AG04450 (cell line): ENCODE measurements at regions not wholly inside any gene's neighbourhood (a gene's known extent, or its start where the extent isn't known, plus 50 kb on each side); places are given as distances from the start of the nearest gene placed in this dataset.

ENCODE experiments used
- CTCF ChIA-PET: fragments of 300-600, 350-600 bp; formaldehyde crosslinking; extraction: SDS; loops from one replicate; lab custom pipeline; 2022; ENCODE audit warnings: antibody characterized with exemption, inconsistent platforms; lab: Charles Lee
- POLR2A ChIA-PET: fragments of 350-600 bp; formaldehyde crosslinking; extraction: SDS; loops from one replicate; lab custom pipeline; 2021; ENCODE audit warnings: antibody characterized with exemption, inconsistent platforms; lab: Yijun Ruan, JAX
- DNase-seq: peaks from one replicate; pipeline ENCODE4 v3.0.0-alpha.2; 2011; ENCODE audit warnings: low read depth, low spot score
- H3K27ac ChIP-seq: one replicate; pipeline ENCODE4 v1.5.1; 2012; ENCODE audit warnings: low read depth, low read length, control low read depth
- H3K27me3 ChIP-seq: one replicate; pipeline ENCODE4 v1.6.0; 2012; ENCODE audit warnings: low read length; ENCODE audit not compliant: control insufficient read depth, insufficient read depth
- H3K4me3 ChIP-seq: 2 replicates; pipeline ENCODE4 v1.5.1; 2011; ENCODE audit warnings: mild to moderate bottlenecking, low read depth, low read length, control low read depth
- H3K9me3 ChIP-seq: 2 replicates; pipeline ENCODE4 v1.5.1; 2012; ENCODE audit warnings: low read length; ENCODE audit not compliant: control insufficient read depth, insufficient read depth
- TF ChIP-seq, protein P1 (sequence below): IDR thresholded peaks from 2 replicates; pipeline ENCODE4 v1.5.1; 2011; ENCODE audit warnings: low read depth, low read length, control low read depth, inconsistent platforms

DNA sequence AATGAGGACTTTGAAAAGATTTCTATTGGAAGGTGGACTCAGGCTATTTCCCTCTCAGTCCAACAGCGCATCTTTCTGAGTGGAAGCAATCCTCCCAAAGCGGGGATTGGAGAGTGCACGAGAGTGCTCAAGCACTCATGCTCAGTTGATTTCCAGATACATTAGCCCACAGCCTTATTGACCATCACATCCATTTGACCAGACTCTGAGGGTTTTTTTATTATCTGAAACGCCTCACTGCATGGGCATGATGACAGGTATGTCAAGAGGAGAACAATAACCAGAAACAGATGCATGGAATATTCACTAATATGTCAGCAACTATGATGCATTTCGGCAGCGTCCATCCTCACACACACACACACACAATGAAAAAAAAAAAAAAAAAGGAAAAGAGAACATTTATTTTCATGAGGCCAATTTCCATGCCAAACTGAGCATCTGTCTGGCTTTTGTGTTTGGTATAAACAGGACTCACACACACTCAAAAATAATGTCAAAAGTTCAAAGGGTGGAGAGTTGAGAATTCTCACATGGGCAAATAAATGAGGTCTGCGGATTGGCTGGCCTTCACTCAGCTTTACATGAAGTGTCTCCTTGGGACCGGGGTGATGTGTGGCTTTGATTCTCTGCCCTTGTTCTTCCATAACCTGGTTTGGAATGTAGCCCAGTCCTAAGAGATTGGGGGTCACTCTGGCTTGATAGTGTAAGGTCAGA is 371.6 kb downstream of the MCTP2 start:
- Histone ChIP-seq H3K4me3 (no peak overlapping the region), H3K27me3 (no peaks in the 10 kb centered on the region), H3K27ac (no peak overlapping the region), H3K9me3 (no peaks in the 10 kb centered on the region)
- ChIA-PET CTCF (no interaction called here), POLR2A (no interaction called here)
- TF ChIP-seq, protein P1, sequence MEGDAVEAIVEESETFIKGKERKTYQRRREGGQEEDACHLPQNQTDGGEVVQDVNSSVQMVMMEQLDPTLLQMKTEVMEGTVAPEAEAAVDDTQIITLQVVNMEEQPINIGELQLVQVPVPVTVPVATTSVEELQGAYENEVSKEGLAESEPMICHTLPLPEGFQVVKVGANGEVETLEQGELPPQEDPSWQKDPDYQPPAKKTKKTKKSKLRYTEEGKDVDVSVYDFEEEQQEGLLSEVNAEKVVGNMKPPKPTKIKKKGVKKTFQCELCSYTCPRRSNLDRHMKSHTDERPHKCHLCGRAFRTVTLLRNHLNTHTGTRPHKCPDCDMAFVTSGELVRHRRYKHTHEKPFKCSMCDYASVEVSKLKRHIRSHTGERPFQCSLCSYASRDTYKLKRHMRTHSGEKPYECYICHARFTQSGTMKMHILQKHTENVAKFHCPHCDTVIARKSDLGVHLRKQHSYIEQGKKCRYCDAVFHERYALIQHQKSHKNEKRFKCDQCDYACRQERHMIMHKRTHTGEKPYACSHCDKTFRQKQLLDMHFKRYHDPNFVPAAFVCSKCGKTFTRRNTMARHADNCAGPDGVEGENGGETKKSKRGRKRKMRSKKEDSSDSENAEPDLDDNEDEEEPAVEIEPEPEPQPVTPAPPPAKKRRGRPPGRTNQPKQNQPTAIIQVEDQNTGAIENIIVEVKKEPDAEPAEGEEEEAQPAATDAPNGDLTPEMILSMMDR: no peak
- DNase-seq: no peak

DNA sequence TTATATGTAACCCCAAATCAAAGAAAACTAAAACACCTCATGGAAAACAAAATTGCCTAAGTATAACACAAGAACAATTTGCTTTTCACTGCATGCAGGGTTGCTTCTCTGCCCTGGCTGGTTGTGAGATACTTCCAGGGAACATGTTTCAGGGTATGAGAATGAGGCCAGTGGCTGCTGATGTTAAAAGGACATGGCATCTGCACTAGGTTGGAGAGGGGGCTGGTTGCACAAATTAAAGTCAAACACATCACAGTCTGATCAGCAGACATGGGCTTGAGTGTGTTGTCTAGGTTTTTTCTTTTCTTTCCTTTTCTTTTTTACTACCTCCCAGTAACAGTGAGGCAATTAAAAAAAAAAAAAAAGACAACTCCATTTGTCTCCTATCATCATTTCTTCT is 374.9 kb downstream of the MCTP2 start:
- Histone ChIP-seq H3K27me3 (no peaks in the 10 kb centered on the region), H3K27ac (no peak overlapping the region), H3K9me3 (no peaks in the 10 kb centered on the region), H3K4me3 (no peak overlapping the region)
- POLR2A ChIA-PET: interaction anchor here (0.6 kb wide), 1 partner anchor 1639 kb away, joined by 3 read pairs; no protein-coding TSS in a partner anchor
- DNase-seq: no peak
- TF ChIP-seq, protein P1: no peak
- CTCF ChIA-PET: no interaction called here

DNA sequence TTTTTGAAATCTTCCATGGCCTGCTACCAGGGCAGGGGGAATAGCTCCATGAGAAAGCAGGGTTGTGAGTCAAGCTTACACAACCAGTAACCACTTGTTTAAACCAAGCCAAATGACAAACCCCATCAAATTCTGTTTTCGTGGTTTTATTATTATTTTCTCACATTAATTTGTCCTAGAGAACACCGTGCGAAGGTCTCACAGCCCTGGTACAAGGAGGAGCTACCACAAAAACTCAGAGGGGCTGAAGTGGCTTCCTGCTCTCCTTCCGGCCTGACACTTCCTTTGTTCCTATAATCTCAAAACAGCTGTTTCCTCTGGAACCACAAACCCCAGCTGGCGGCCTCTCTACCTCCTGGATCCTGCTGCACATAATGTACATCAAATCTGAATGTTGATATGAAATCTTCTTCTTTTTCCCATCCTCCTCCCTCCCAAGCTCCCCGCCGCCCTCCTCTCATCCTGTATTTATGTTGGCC is 375.9 kb downstream of the MCTP2 start:
- no peak for DNase-seq
- no peak overlapping the region for H3K4me3 ChIP-seq
- no peaks in the 10 kb centered on the region for H3K27me3 ChIP-seq
- H3K9me3 ChIP-seq: no peaks in the 10 kb centered on the region
- POLR2A ChIA-PET: no interaction called here
- TF ChIP-seq, protein P1: no peak
- H3K27ac ChIP-seq: no peak overlapping the region
- CTCF ChIA-PET: no interaction called here

DNA sequence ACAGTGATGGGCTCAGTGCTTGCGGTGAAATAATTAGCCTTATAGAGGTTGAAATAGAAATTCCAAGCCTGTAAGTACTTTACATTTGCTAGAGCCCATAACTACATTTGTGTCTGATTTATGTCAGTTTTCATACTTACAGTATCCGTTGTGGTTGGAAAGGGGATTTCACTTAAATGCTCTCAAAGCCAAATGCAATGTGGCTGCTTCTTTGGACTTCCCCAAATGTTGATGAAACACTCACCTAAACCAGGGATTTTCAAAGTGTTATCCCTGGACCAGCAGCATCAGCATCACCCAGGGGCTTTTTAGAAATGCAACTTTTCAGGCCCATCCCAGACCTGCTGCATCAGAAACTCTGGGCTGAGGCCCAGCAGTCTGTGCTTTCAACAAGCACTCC is 378.7 kb downstream of the MCTP2 start:
- Histone ChIP-seq H3K4me3 (no peak overlapping the region), H3K9me3 (no peaks in the 10 kb centered on the region), H3K27me3 (no peaks in the 10 kb centered on the region), H3K27ac (no peak overlapping the region)
- ChIA-PET POLR2A (no interaction called here), CTCF (no interaction called here)
- DNase-seq: no peak
- TF ChIP-seq, protein P1: no peak

DNA sequence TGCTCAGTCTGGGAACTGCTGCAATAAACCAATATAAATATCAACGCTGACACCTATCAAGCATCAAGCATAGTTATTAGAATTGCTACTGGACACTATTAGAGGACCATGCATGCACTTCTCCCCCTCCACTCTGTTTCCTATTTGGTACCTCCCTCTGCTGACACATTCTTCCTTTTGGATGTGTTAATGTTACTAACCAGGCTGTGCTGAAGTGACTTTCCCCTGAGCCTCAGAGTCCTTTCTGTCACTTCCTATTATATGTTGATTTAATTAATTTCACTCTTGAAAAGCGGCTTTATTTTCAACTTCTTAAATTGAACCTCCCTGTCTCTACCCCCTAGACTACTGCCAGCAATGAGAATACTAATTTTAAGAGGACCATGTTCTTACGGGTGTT is 379.1 kb downstream of the MCTP2 start:
- Histone ChIP-seq H3K27me3 (no peaks in the 10 kb centered on the region), H3K9me3 (no peaks in the 10 kb centered on the region), H3K27ac (no peak overlapping the region), H3K4me3 (no peak overlapping the region)
- ChIA-PET POLR2A (no interaction called here), CTCF (no interaction called here)
- TF ChIP-seq, protein P1: no peak
- no peak for DNase-seq
